ENCODE measurements at regions not wholly inside any gene's neighbourhood (a gene's known extent, or its start where the extent isn't known, plus 50 kb on each side); places are given as distances from the start of the nearest gene placed in this dataset.
"Not testable (repeated sequence)": the region's sequence is repeated elsewhere in the genome, so short reads cannot be mapped to it uniquely, and the experiment has no call there.

DNA sequence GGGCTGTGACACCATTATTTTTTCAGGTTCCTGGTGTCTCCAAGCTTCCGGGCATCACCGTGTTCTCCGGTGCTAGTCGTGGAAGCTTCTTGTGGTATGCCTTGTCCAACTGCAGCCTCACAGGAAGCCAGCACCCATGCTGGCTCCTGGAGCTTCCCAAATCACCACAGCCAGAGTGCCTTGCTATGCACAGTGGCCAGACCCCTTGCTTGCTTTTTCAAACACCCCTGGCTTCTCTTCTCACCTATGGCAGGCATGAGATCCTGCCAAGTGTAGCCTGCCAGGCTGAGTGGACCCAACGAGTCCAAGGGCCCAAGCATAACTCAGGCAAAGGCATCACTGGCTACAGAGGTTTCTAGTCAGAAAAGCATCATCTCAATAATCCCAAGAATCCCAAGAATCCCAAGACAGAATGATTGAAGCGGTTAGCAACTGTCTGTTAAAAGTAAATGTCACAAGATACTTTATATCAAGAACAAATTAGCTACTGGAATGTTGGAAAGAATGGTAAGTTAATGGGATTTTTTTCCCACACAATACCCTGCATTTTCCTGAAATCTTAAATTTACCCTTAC lies 1522.9 kb downstream of the PCDH18 start:
- no peak for DNase-seq

- DNase-seq: no peak
These were observed 1524.3 kb downstream of the PCDH18 start for GRCh38 chr4:136007991-136008390.

- DNase-seq: no peak
These were observed 1530.0 kb downstream of the PCDH18 start for GRCh38 chr4:136002316-136002715.

- no peak for DNase-seq
These were observed 1530.5 kb downstream of the PCDH18 start for GRCh38 chr4:136001791-136002190.

DNA sequence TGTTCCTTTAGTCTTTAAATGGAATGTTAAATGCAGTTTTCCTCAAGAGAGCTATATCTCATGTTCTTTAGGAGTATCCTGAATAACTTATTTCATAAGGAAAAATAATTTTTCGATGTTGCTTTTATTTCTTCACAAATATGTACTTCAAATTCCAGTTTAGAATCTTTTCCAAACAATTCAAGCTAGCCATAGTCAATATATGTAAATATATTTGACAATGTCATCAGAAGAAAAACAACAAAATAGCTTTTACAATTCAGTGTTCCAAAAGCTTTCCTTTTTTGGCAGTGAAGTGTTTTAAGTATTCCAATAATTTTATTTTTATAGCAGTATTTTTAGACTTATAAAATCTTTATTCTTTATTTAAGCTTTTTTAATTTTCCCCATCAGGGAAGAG lies 1532.0 kb downstream of the PCDH18 start:
- no peak for DNase-seq

GRCh38 chr4:135994360-135994759 lies 1537.9 kb downstream of the PCDH18 start:
- no peak for DNase-seq

DNA sequence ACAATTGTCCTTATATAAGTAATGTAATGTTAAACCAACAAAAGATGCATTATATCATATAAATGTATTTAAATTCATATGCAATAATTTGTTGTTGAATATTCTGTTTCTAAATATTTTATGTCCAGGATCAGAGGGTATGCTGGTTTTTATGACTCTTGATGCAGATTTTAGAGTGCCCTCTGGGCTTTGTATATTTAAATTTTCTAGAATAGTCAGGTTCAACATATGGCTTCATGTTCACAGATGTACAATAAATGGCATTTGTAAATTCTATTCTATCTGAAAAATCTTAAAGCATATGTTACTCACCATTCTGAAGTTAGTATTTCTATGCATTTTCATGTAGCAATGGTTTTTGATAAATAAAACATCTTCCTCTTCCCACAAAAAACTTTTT lies 1555.4 kb downstream of the PCDH18 start:
- DNase-seq: no peak

- no peak for DNase-seq
These were observed 1565.4 kb downstream of the PCDH18 start for GRCh38 chr4:135966936-135967335.

DNA sequence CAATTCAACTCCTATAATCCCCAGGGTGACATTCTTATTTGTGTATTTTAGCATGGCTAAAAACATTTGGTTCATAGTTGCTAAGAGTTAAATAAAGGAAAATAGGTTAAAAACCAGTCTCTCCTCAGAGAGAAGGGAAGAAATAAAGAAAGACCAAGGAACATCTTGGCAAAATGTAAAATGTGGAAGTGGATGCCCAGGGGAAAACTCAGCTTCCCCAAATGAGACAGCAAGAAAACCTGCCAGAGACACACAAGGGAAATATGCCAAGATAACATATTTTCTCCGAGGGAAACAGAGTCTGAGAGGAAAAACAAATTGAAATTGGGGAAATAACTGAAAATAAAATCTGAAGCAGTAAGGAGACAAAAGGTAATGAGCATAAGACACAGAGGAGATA lies 1569.3 kb downstream of the PCDH18 start:
- DNase-seq: no peak

GRCh38 chr4:135949931-135950330 lies 1582.4 kb downstream of the PCDH18 start:
- DNase-seq: no peak

GRCh38 chr4:135948797-135949196 lies 1583.5 kb downstream of the PCDH18 start:
- no peak for DNase-seq

DNA sequence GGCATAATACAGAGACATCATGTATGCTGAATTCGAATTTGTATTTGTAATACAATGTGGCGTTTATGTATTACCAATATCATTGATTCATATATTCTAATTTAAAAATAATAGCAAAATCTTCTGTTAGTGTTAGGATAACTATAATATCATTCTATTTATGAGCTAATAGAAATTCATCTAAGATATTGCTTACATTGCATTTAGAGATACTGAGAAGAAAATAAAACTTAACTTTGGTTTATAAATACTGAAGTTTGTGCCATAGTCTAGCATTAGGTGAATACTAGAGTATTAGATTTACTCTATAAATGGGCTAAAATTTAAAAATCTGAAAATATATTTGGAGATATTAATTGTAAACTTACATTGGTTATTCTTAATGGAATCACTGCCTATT lies 1590.6 kb downstream of the PCDH18 start:
- DNase-seq: no peak

GRCh38 chr4:135934026-135934425 lies 1598.3 kb downstream of the PCDH18 start:
- DNase-seq: no peak

GRCh38 chr4:135927651-135928050 lies 1604.6 kb downstream of the PCDH18 start:
- DNase-seq: no peak

DNA sequence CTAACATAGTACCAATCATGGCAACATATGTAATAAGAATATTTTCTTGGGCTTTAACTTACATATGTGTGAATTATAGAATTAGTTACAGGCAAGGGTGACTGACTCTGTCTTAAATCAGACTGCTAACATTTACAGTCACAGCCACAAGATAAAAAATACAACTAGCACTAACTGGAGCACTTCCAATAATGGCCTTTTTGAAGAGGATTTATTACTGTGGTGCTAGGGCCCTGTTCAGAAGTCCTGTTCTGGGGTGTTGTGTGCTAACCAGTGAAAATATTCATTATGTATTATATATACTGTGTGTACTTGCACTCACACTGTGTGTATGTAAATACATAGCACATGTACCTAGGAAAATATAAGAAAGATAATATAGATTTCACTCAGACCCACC lies 1611.2 kb downstream of the PCDH18 start:
- no peak for DNase-seq

DNA sequence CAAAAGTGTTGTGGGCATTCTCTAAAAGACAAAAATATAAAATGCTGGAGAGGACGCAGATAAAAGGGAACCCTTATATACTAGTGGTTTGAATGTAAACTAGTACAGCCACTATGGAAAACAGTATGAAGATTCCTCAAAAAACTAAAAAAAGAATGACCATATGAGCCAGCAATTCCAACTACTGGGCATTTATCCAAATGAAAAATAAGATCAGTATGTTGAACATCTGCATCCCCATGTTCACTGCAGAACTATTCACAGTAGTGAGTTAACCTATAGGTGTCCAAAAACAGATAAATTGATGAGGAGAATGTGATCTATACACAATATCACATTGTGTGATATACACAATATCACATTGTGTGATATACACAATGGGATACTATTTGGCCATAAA lies 1615.3 kb downstream of the PCDH18 start:
- no peak for DNase-seq

GRCh38 chr4:135900956-135901355 lies 1631.3 kb downstream of the PCDH18 start:
- DNase-seq: no peak

DNA sequence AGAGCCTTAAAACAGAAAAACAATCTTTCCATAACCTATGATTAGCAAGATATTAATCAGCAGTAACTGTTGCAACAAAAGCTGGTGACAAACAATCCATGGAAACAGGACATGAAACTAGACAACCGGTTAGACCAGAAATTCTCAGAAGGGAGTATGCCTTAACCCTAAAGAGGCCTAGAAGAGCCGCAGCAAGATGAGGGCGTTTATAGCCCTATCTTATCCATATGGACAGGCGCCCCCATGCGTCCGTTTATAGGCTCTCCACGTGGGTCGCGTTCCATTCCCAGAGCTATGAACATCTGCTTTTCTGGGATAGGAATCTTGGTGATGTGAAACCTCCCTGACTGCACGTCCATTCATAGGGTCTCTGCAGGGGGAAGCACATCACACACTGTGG lies 1662.7 kb upstream of the PABPC4L start:
- not testable (repeated sequence) for DNase-seq

GRCh38 chr4:135840781-135841180 lies 1639.2 kb upstream of the PABPC4L start:
- no peak for DNase-seq

- no peak for DNase-seq
These were observed 1638.1 kb upstream of the PABPC4L start for GRCh38 chr4:135839712-135840111.

- peak in 1 of 2 experiments; percentile 3 for DNase-seq
These were observed 1637.3 kb upstream of the PABPC4L start for GRCh38 chr4:135838889-135839288.

GRCh38 chr4:135834471-135834870 lies 1632.9 kb upstream of the PABPC4L start:
- no peak for DNase-seq

GRCh38 chr4:135833529-135833928 lies 1631.9 kb upstream of the PABPC4L start:
- DNase-seq: no peak

DNA sequence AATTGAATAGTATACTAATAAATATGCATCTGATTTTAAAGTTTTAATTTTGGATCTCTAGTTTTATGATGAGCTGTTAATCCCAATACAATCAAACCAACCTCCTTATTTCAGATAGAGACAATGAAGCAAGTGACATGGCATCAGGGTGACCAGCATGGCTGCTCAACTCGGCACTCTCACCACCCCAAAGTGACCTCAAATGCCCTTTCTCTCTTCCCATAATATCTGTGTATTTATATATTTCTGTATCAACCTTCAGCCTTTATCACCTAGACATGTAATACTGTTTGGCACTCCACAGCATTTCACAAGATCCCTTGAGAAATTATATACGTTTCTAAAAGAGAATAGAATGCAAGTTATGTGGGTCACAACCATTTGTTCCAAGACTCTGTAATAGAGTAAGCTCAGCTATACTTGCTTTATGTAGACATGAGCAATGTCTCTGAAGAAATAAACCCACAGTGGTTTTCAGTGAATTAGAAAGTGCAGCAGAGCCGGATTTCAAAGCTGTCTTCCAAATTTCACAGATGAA lies 1623.2 kb upstream of the PABPC4L start:
- no peak for DNase-seq

DNA sequence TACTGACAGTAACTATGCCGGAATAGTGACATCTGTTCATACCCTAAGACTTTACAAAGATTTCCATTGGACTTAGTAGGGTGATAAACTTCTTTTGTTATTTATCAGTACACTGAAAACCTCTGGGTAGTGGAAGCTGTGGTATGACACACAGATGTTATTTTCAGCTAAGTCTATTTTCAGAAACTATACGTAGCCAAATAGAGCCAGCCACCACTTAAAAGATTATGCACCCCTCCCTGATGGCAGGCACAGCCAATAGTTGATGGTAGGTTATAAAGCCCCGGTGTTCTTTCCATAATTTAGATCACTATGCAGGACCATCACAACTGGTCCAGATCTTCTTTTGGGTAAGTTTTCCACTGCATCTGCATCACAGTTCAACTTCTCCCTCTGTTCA lies 1603.2 kb upstream of the PABPC4L start:
- no peak for DNase-seq

All from SHP77 (cell line).